Adrenal gland (tissue), 9 donors: ENCODE measurements at regions not wholly inside any gene's neighbourhood (a gene's known extent, or its start where the extent isn't known, plus 50 kb on each side); places are given as distances from the start of the nearest gene placed in this dataset.

Experiments used
- DNase-seq, 7 donors: peaks; one replicate each; pipeline ENCODE4 v3.0.0-alpha.2; 2019 to 2020
- H3K27ac ChIP-seq, 5 donors: fragments of 200-600 bp; sonication (generic) in 4 of 5; 1 replicate in 3 of 5; 2 replicates in 2 of 5; pipeline versions ENCODE4 v1.5.1 to v1.8.0; 2016 to 2020; ENCODE audit warnings: mild to moderate bottlenecking in 1 of 5
- H3K27me3 ChIP-seq: fragments of 200-600 bp; 2 replicates; pipeline ENCODE4 v1.8.0; 2021
- H3K36me3 ChIP-seq, 2 donors: fragments of 200-600 bp; replicated peaks in 1 of 2; 1 replicate in 1 of 2; 2 replicates in 1 of 2; pipeline versions ENCODE4 v1.5.1 to v1.8.0; 2018 to 2022
- H3K4me1 ChIP-seq, 2 donors: fragments of 200-600 bp; replicated peaks in 1 of 2; 1 replicate in 1 of 2; 2 replicates in 1 of 2; pipeline versions ENCODE4 v1.5.1 to v1.8.0; 2018 to 2021
- H3K4me3 ChIP-seq, 4 donors: fragments of 200-600 bp; sonication (generic) in 3 of 4; one replicate each; pipeline ENCODE4 v1.5.1; 2016 to 2018
- H3K9me3 ChIP-seq, 3 donors: fragments of 200-600 bp; sonication (generic) in 1 of 3; replicated peaks in 1 of 3; 1 replicate in 2 of 3; 2 replicates in 1 of 3; pipeline versions ENCODE4 v1.5.1 to v1.8.0; 2016 to 2021
- CTCF ChIP-seq, 6 experiments: fragments of 450-650 bp in 4 of 6; fragments of 200-600 bp in 2 of 6; sonication (generic) in 1 of 6; IDR thresholded peaks; 1 replicate in 5 of 6; 2 replicates in 1 of 6; pipeline versions ENCODE4 v1.5.1 to v1.8.0; 2016 to 2021; ENCODE audit warnings: antibody characterized with exemption in 6 of 6, mild to moderate bottlenecking in 2 of 6, moderate library complexity in 1 of 6
- POLR2A ChIP-seq, 2 donors: fragments of 450-650 bp; IDR thresholded peaks; one replicate each; pipeline ENCODE4 v1.6.1; 2017; ENCODE audit warnings: antibody characterized with exemption in 2 of 2, mild to moderate bottlenecking in 2 of 2, moderate library complexity in 1 of 2
- WGBS, 4 donors: extraction: QIAGEN DNeasy Blood & Tissue Kit in 2 of 4; methylation state at CpG; one replicate each; pipeline versions ENCODE4 v1.1.5 to v1.1.7; 2013 to 2017; 5-methylcytosine and 5-hydroxymethylcytosine counted together
- intact Hi-C, 2 donors: fragments of 100-400 bp; cut with DNase I; formaldehyde crosslinking; loops; one replicate each; pipeline versions ENCODE4 v1.14.1 to v1.15.0; 2022 to 2023
- donor health status: healthy with polysubstance abuse.
- donor health status: Bipolar disorder and iron deficiency.
- donor health status: DM: yes; HTN: yes; CAD: no.
- donor health status: DM: no; HTN: no; CAD: no.
- donor health status: DM: no; HTN: no; CAD: no.

GRCh38 chr12:115337693-115338543 is 653.9 kb upstream of the TBX3 start:
- intact Hi-C loops: no loop called here
- H3K27ac ChIP-seq: peak overlapping the region in 4 of 5 donors; percentile 46 to 90 (median 70)
- WGBS, 4 donors: 55 to 61% (median 59%) methylated on average over 11 to 12 of the region's 12 CpGs

GRCh38 chr12:115336506-115336905 is 652.5 kb upstream of the TBX3 start:
- no peak for DNase-seq
- TF ChIP-seq CTCF (IDR thresholded peaks at IDR 0.05) (no peak), POLR2A (IDR thresholded peaks at IDR 0.05) (no peak)
- intact Hi-C loops: no loop called here
- Histone ChIP-seq H3K4me3 (no peak overlapping the region), H3K27me3 (no peaks in the 10 kb centered on the region), H3K36me3 (no peaks in the 10 kb centered on the region), H3K9me3 (no peaks in the 10 kb centered on the region), H3K4me1 (peaks cover 3 to 10% of the 10 kb centered on the region in 2 donors), H3K27ac (no peak overlapping the region)
- WGBS, 4 donors: 89 to 97% (median 94%) methylated on average over 3 of the region's 3 CpGs

More at GRCh38 chr12:115337693-115338543, 653.9 kb upstream of the TBX3 start:
- TF ChIP-seq POLR2A (IDR thresholded peaks at IDR 0.05) (peak in 1 of 2 donors; percentile 76), CTCF (IDR thresholded peaks at IDR 0.05) (no peak)
- peak; percentile 84 to 94 (median 92) for DNase-seq
- Histone ChIP-seq H3K4me1 (peaks cover 3 to 14% of the 10 kb centered on the region in 2 donors), H3K4me3 (no peak overlapping the region), H3K9me3 (peaks cover 0 to 5% (median 0%) of the 10 kb centered on the region in 3 donors), H3K27me3 (no peaks in the 10 kb centered on the region), H3K36me3 (no peaks in the 10 kb centered on the region)

GRCh38 chr12:115335594-115335993 is 651.6 kb upstream of the TBX3 start:
- DNase-seq: no peak
- TF ChIP-seq CTCF (IDR thresholded peaks at IDR 0.05) (no peak), POLR2A (IDR thresholded peaks at IDR 0.05) (no peak)

GRCh38 chr12:115335048-115335447 is 651.1 kb upstream of the TBX3 start:
- DNase-seq: no peak
- WGBS, 4 donors: 67 to 94% (median 79%) methylated on average over 2 of the region's 2 CpGs
- no peak for TF ChIP-seq POLR2A (IDR thresholded peaks at IDR 0.05)
- Histone ChIP-seq H3K36me3 (no peaks in the 10 kb centered on the region), H3K27me3 (no peaks in the 10 kb centered on the region), H3K4me1 (peaks cover 3 to 5% of the 10 kb centered on the region in 2 donors), H3K4me3 (no peak overlapping the region), H3K9me3 (no peaks in the 10 kb centered on the region), H3K27ac (no peak overlapping the region)
- intact Hi-C loops: no loop called here

More at GRCh38 chr12:115335594-115335993, 651.6 kb upstream of the TBX3 start:
- intact Hi-C loops: no loop called here
- H3K27me3 ChIP-seq: no peaks in the 10 kb centered on the region
- 82 to 92% (median 86%) methylated on average over 9 of the region's 9 CpGs for WGBS, 4 donors
- peaks cover 3 to 5% of the 10 kb centered on the region in 2 donors for H3K4me1 ChIP-seq
- no peak overlapping the region for H3K4me3 ChIP-seq
- H3K36me3 ChIP-seq: no peaks in the 10 kb centered on the region
- no peaks in the 10 kb centered on the region for H3K9me3 ChIP-seq
- H3K27ac ChIP-seq: no peak overlapping the region
